ENCODE measurements at regions not wholly inside any gene's neighbourhood (a gene's known extent, or its start where the extent isn't known, plus 50 kb on each side); places are given as distances from the start of the nearest gene placed in this dataset.

- TF ChIP-seq CTCF (IDR thresholded peaks at IDR 0.05) (no peak), POLR2AphosphoS5 (IDR thresholded peaks at IDR 0.05) (no peak)
Measured at GRCh38 chr5:164188733-164189148, 683.3 kb downstream of the MAT2B start.

Measured in transverse colon (tissue), 4 donors.